NB4 (cell line): ENCODE measurements at regions not wholly inside any gene's neighbourhood (a gene's known extent, or its start where the extent isn't known, plus 50 kb on each side); places are given as distances from the start of the nearest gene placed in this dataset.

Source experiments
- CTCF ChIP-seq: IDR thresholded peaks from one replicate; pipeline ENCODE4 v1.5.1; 2012; ENCODE audit warnings: low read depth, low read length
- MAX ChIP-seq: IDR thresholded peaks from 2 replicates; pipeline ENCODE4 v1.6.1; 2011; ENCODE audit warnings: low read depth, low read length
- MYC ChIP-seq: IDR thresholded peaks from 2 replicates; pipeline ENCODE4 v1.6.1; 2011; ENCODE audit warnings: low read depth, low read length
- POLR2A ChIP-seq: IDR thresholded peaks from 2 replicates; pipeline ENCODE4 v1.6.1; 2011; ENCODE audit warnings: mild to moderate bottlenecking; ENCODE audit not compliant: insufficient read length; ENCODE audit errors: extremely low read depth

- TF ChIP-seq CTCF (no peak), POLR2A (no peak), MAX (no peak), MYC (no peak)
These were observed 57.1 kb upstream of the C11orf87 start for GRCh38 chr11:109364851-109365250.
